ENCODE measurements at regions not wholly inside any gene's neighbourhood (a gene's known extent, or its start where the extent isn't known, plus 50 kb on each side); places are given as distances from the start of the nearest gene placed in this dataset.

GRCh38 chr2:19235308-19235707 is 123.1 kb downstream of the OSR1 start:
- DNase-seq (ENCODE audit: low read depth in 3 of 3) = no peak

GRCh38 chr2:19232312-19232711 is 126.1 kb downstream of the OSR1 start:
- no peak for DNase-seq (ENCODE audit: low read depth in 3 of 3)

- no peak for DNase-seq (ENCODE audit: low read depth in 3 of 3)
Measured at GRCh38 chr2:19231625-19232024, 126.8 kb downstream of the OSR1 start.

GRCh38 chr2:19230626-19231025 is 127.8 kb downstream of the OSR1 start:
- no peak for DNase-seq (ENCODE audit: low read depth in 3 of 3)

- no peak for DNase-seq (ENCODE audit: low read depth in 3 of 3)
Measured at GRCh38 chr2:19228715-19229114, 129.7 kb downstream of the OSR1 start.

- no peak for DNase-seq (ENCODE audit: low read depth in 3 of 3)
Measured at GRCh38 chr2:19228181-19228593, 130.2 kb downstream of the OSR1 start.

GRCh38 chr2:19226871-19227270 is 131.6 kb downstream of the OSR1 start:
- DNase-seq (ENCODE audit: low read depth in 3 of 3) = no peak

- DNase-seq (ENCODE audit: low read depth in 3 of 3) = no peak
Measured at GRCh38 chr2:19226386-19226785, 132.0 kb downstream of the OSR1 start.

GRCh38 chr2:19225931-19226330 is 132.5 kb downstream of the OSR1 start:
- DNase-seq (ENCODE audit: low read depth in 3 of 3) = no peak

- DNase-seq (ENCODE audit: low read depth in 3 of 3) = no peak
Measured at GRCh38 chr2:19225126-19225525, 133.3 kb downstream of the OSR1 start.

GRCh38 chr2:19224486-19224885 is 133.9 kb downstream of the OSR1 start:
- DNase-seq (ENCODE audit: low read depth in 3 of 3) = no peak

- DNase-seq (ENCODE audit: low read depth in 3 of 3) = no peak
Measured at GRCh38 chr2:19224011-19224410, 134.4 kb downstream of the OSR1 start.

- DNase-seq (ENCODE audit: low read depth in 3 of 3) = no peak
Measured at GRCh38 chr2:19219060-19219459, 139.4 kb downstream of the OSR1 start.

GRCh38 chr2:19218166-19218565 is 140.3 kb downstream of the OSR1 start:
- no peak for DNase-seq (ENCODE audit: low read depth in 3 of 3)

GRCh38 chr2:19216676-19217602 is 141.5 kb downstream of the OSR1 start:
- no peak for DNase-seq (ENCODE audit: low read depth in 3 of 3)

- DNase-seq (ENCODE audit: low read depth in 3 of 3) = no peak
Measured at GRCh38 chr2:19216238-19216637, 142.2 kb downstream of the OSR1 start.

- DNase-seq (ENCODE audit: low read depth in 3 of 3) = no peak
Measured at GRCh38 chr2:19214682-19215391, 143.6 kb downstream of the OSR1 start.

GRCh38 chr2:19209575-19210341 is 148.7 kb downstream of the OSR1 start:
- DNase-seq (ENCODE audit: low read depth in 3 of 3) = no peak

- DNase-seq (ENCODE audit: low read depth in 3 of 3) = no peak
Measured at GRCh38 chr2:19208479-19209199, 149.8 kb downstream of the OSR1 start.

- DNase-seq (ENCODE audit: low read depth in 3 of 3) = no peak
Measured at GRCh38 chr2:19207452-19207851, 151.0 kb downstream of the OSR1 start.

GRCh38 chr2:19205983-19206533 is 152.4 kb downstream of the OSR1 start:
- DNase-seq (ENCODE audit: low read depth in 3 of 3) = no peak
